B cell (primary cell): ENCODE measurements at regions not wholly inside any gene's neighbourhood (a gene's known extent, or its start where the extent isn't known, plus 50 kb on each side); places are given as distances from the start of the nearest gene placed in this dataset.

Source experiments
- ATAC-seq: fragments of 200-7000 bp; cut with Tn5 transposase; one replicate; pipeline ENCODE4 v1.10.0; 2021; ENCODE audit warnings: low read depth, mild to moderate bottlenecking, moderate number of reproducible peaks, moderate library complexity
- CTCF ChIA-PET: fragments of 350-600 bp; sonication (Branson Sonifier 250); formaldehyde crosslinking; loops from one replicate; lab custom pipeline; 2021; ENCODE audit warnings: antibody characterized with exemption, inconsistent platforms; lab: Charles Lee
- POLR2A ChIA-PET: fragments of 350-600 bp; sonication (Branson Sonifier 250); formaldehyde crosslinking; loops from one replicate; lab custom pipeline; 2021; ENCODE audit warnings: antibody characterized with exemption; lab: Charles Lee
- DNase-seq: peaks from one replicate; pipeline ENCODE4 v3.0.0; 2013
- H2AFZ ChIP-seq: 2 replicates; pipeline ENCODE4 v1.6.1; 2012; ENCODE audit warnings: mild to moderate bottlenecking, low read depth, low read length; ENCODE audit not compliant: insufficient read depth, poor library complexity, severe bottlenecking
- H3K27ac ChIP-seq, 2 donors: 1 replicate in 1 of 2; 2 replicates in 1 of 2; pipeline ENCODE4 v1.5.1; 2012 to 2013; ENCODE audit warnings: low read length in 2 of 2, mild to moderate bottlenecking in 2 of 2, moderate library complexity in 1 of 2
- H3K27me3 ChIP-seq, 4 experiments: fragments of 200-600 bp in 1 of 4; sonication (generic) in 1 of 4; replicated peaks in 1 of 4; 1 replicate in 2 of 4; 2 replicates in 2 of 4; pipeline versions ENCODE4 v1.6.1 to v1.7.0; 2013 to 2016; ENCODE audit warnings: low read length in 3 of 4, mild to moderate bottlenecking in 2 of 4, mixed read lengths in 1 of 4, moderate library complexity in 1 of 4; ENCODE audit not compliant: insufficient read depth in 4 of 4, control insufficient read depth in 3 of 4; ENCODE audit errors: control extremely low read depth in 1 of 4
- H3K36me3 ChIP-seq, 2 experiments: replicated peaks in 1 of 2; 1 replicate in 1 of 2; 2 replicates in 1 of 2; pipeline versions ENCODE4 v1.6.1 to v1.7.1; 2013; ENCODE audit warnings: low read length in 1 of 2; ENCODE audit not compliant: insufficient read depth in 2 of 2, control insufficient read depth in 1 of 2; ENCODE audit errors: control extremely low read depth in 1 of 2, extremely low read depth in 1 of 2
- H3K4me1 ChIP-seq, 2 donors: fragments of 200-600 bp in 1 of 2; sonication (generic) in 1 of 2; 1 replicate in 1 of 2; 2 replicates in 1 of 2; pipeline versions ENCODE4 v1.5.1 to v1.6.1; 2013 to 2017; ENCODE audit warnings: low read length in 2 of 2; ENCODE audit not compliant: control insufficient read depth in 2 of 2, insufficient read depth in 2 of 2
- H3K4me2 ChIP-seq: replicated peaks from 2 replicates; pipeline ENCODE3; 2012; ENCODE audit warnings: mild to moderate bottlenecking, low read depth, low read length; ENCODE audit not compliant: poor library complexity, severe bottlenecking
- H3K4me3 ChIP-seq, 5 experiments: fragments of 200-600 bp in 1 of 5; sonication (generic) in 1 of 5; 1 replicate in 3 of 5; 2 replicates in 2 of 5; pipeline versions ENCODE4 v1.5.1 to v1.7.0; 2011 to 2016; ENCODE audit warnings: low read length in 4 of 5, mild to moderate bottlenecking in 4 of 5, low read depth in 2 of 5, control low read depth in 1 of 5, moderate library complexity in 1 of 5; ENCODE audit not compliant: insufficient read depth in 1 of 5; ENCODE audit errors: control extremely low read depth in 1 of 5, extremely low read depth in 1 of 5
- H3K79me2 ChIP-seq: fragments of 200-600 bp; sonication (generic); one replicate; pipeline ENCODE4 v1.6.0; 2016; ENCODE audit warnings: low read length; ENCODE audit not compliant: control insufficient read depth, insufficient read depth
- H3K9ac ChIP-seq: fragments of 200-600 bp; sonication (generic); 2 replicates; pipeline ENCODE4 v1.6.1; 2017; ENCODE audit warnings: mild to moderate bottlenecking, low read length, moderate library complexity
- H3K9me3 ChIP-seq, 3 donors: one replicate each; pipeline versions ENCODE4 v1.6.1 to v1.7.1; 2013; ENCODE audit warnings: low read length in 2 of 3; ENCODE audit not compliant: control insufficient read depth in 2 of 3, insufficient read depth in 1 of 3; ENCODE audit errors: control extremely low read depth in 1 of 3
- H4K20me1 ChIP-seq: 2 replicates; pipeline ENCODE4 v1.6.0; 2012; ENCODE audit warnings: mild to moderate bottlenecking, low read length; ENCODE audit not compliant: insufficient read depth, control insufficient read depth, poor library complexity, severe bottlenecking
- H3K27ac Mint-ChIP-seq: one replicate; pipeline ENCODE4 v1.8.0; 2021; ENCODE audit warnings: mixed read lengths
- H3K27me3 Mint-ChIP-seq: one replicate; pipeline ENCODE4 v1.8.0; 2021; ENCODE audit warnings: mixed read lengths
- H3K4me1 Mint-ChIP-seq: one replicate; pipeline ENCODE4 v1.8.0; 2021; ENCODE audit warnings: mixed read lengths
- H3K4me3 Mint-ChIP-seq: one replicate; pipeline ENCODE4 v1.8.0; 2021; ENCODE audit warnings: mixed read lengths
- H3K9me3 Mint-ChIP-seq: one replicate; pipeline ENCODE4 v1.8.0; 2022; ENCODE audit warnings: mixed read lengths; ENCODE audit not compliant: insufficient read depth
- CTCF ChIP-seq: fragments of 200-600 bp; IDR thresholded peaks from one replicate; pipeline ENCODE4 v1.8.0; 2022; ENCODE audit warnings: antibody characterized with exemption, mild to moderate bottlenecking
- EZH2 ChIP-seq: IDR thresholded peaks from 2 replicates; pipeline ENCODE4 v1.6.1; 2012; ENCODE audit warnings: borderline replicate concordance, low read depth, mild to moderate bottlenecking, moderate library complexity, low read length; ENCODE audit not compliant: insufficient read depth, poor library complexity, severe bottlenecking
- WGBS: methylation state at CpG from one replicate; pipeline ENCODE4 v1.1.5; 2013; ENCODE audit warnings: missing lambda C conversion rate; ENCODE audit not compliant: insufficient coverage; 5-methylcytosine and 5-hydroxymethylcytosine counted together
- intact Hi-C: fragments of 100-400 bp; cut with micrococcal nuclease; formaldehyde crosslinking; loops from one replicate; pipeline ENCODE4 v1.10.0; 2022

- Histone ChIP-seq H3K27ac (no peak overlapping the region), H3K9ac (no peak overlapping the region), H3K9me3 (no peaks in the 10 kb centered on the region), H4K20me1 (no peaks in the 10 kb centered on the region), H2AFZ (no peak overlapping the region), H3K4me1 (no peaks in the 10 kb centered on the region), H3K4me2 (no peak overlapping the region), H3K27me3 (no peaks in the 10 kb centered on the region), H3K4me3 (no peak overlapping the region), H3K36me3 (no peaks in the 10 kb centered on the region), H3K79me2 (no peaks in the 10 kb centered on the region)
- TF ChIP-seq CTCF, result no peak
- TF ChIP-seq EZH2, result no peak
- Mint-ChIP-seq H3K4me3 (no peak overlapping the region), H3K27me3 (peaks cover 3% of the 10 kb centered on the region), H3K27ac (no peak overlapping the region), H3K9me3 (no peaks in the 10 kb centered on the region), H3K4me1 (no peaks in the 10 kb centered on the region)
- 50% methylated on average over 1 of the region's 4 CpGs for WGBS
- no peak for DNase-seq
- ChIA-PET POLR2A (no interaction called here), CTCF (no interaction called here)
- intact Hi-C loops, result no loop called here
- no peak for ATAC-seq
These were observed 89.0 kb upstream of the PNPT1 start for GRCh38 chr2:55782528-55783173.

GRCh38 chr2:55781542-55781941 lies 87.9 kb upstream of the PNPT1 start:
- no CpG with 5 or more reads among the region's 1 CpG for WGBS
- no peak overlapping the region for H2AFZ ChIP-seq
- H3K4me1 ChIP-seq, result no peaks in the 10 kb centered on the region
- H3K36me3 ChIP-seq, result no peaks in the 10 kb centered on the region
- H3K9me3 ChIP-seq, result no peaks in the 10 kb centered on the region
- H3K4me2 ChIP-seq, result no peak overlapping the region
- H3K9ac ChIP-seq, result no peak overlapping the region
- ChIA-PET CTCF (no interaction called here), POLR2A (no interaction called here)
- no peak overlapping the region for H3K4me3 ChIP-seq
- TF ChIP-seq EZH2 (no peak), CTCF (no peak)
- Mint-ChIP-seq H3K27me3 (peaks cover 3% of the 10 kb centered on the region), H3K27ac (no peak overlapping the region), H3K4me3 (no peak overlapping the region), H3K9me3 (no peaks in the 10 kb centered on the region), H3K4me1 (no peaks in the 10 kb centered on the region)
- intact Hi-C loops, result no loop called here
- H3K79me2 ChIP-seq, result no peaks in the 10 kb centered on the region
- ATAC-seq (no peak), DNase-seq (no peak)
- no peak overlapping the region for H3K27ac ChIP-seq
- no peaks in the 10 kb centered on the region for H4K20me1 ChIP-seq
- no peaks in the 10 kb centered on the region for H3K27me3 ChIP-seq
